Cardiac muscle cell (in vitro differentiated cells and primary cell): ENCODE measurements at regions not wholly inside any gene's neighbourhood (a gene's known extent, or its start where the extent isn't known, plus 50 kb on each side); places are given as distances from the start of the nearest gene placed in this dataset.

Experiments
- DNase-seq, 2 donors: peaks; one replicate each; pipeline versions ENCODE4 v3.0.0 to v3.0.0-alpha.2; 2010 to 2017; ENCODE audit warnings: low read depth in 1 of 2, low spot score in 1 of 2
- H3K27ac ChIP-seq: fragments of 200-600 bp; sonication (generic); 2 replicates; pipeline ENCODE4 v1.5.1; 2016
- H3K27me3 ChIP-seq: fragments of 200-600 bp; sonication (generic); 2 replicates; pipeline ENCODE4 v1.6.0; 2016; ENCODE audit warnings: control low read depth
- H3K36me3 ChIP-seq: fragments of 200-600 bp; sonication (generic); 2 replicates; pipeline ENCODE4 v1.5.1; 2016; ENCODE audit warnings: control low read depth
- H3K4me1 ChIP-seq: fragments of 200-600 bp; sonication (generic); 2 replicates; pipeline ENCODE4 v1.8.1; 2017; ENCODE audit warnings: low read depth, mild to moderate bottlenecking, mixed run types
- H3K4me3 ChIP-seq: fragments of 200-600 bp; sonication (generic); 2 replicates; pipeline ENCODE4 v1.5.1; 2016; ENCODE audit warnings: mild to moderate bottlenecking
- H3K9me3 ChIP-seq: fragments of 200-600 bp; sonication (generic); 2 replicates; pipeline ENCODE4 v1.5.1; 2017; ENCODE audit warnings: low read depth, mild to moderate bottlenecking, control low read depth
- CTCF ChIP-seq: IDR thresholded peaks from 2 replicates; pipeline ENCODE4 v1.5.1; 2012; ENCODE audit warnings: low read depth, mild to moderate bottlenecking, low read length

- no peak for DNase-seq
- Histone ChIP-seq H3K4me1 (no peaks in the 10 kb centered on the region), H3K27me3 (no peaks in the 10 kb centered on the region), H3K36me3 (no peaks in the 10 kb centered on the region), H3K4me3 (no peak overlapping the region), H3K9me3 (no peaks in the 10 kb centered on the region), H3K27ac (no peak overlapping the region)
- TF ChIP-seq CTCF: no peak
Observed at GRCh38 chr5:8689773-8690172, 820.8 kb downstream of the MTRR start.

- H3K27me3 ChIP-seq: no peaks in the 10 kb centered on the region
- H3K27ac ChIP-seq: no peak overlapping the region
- no peaks in the 10 kb centered on the region for H3K36me3 ChIP-seq
- H3K9me3 ChIP-seq: no peaks in the 10 kb centered on the region
- no peak for DNase-seq
- no peak for TF ChIP-seq CTCF
- no peak overlapping the region for H3K4me3 ChIP-seq
- no peaks in the 10 kb centered on the region for H3K4me1 ChIP-seq
Observed at GRCh38 chr5:8691221-8691620, 822.3 kb downstream of the MTRR start.

GRCh38 chr5:8693341-8693844, 824.4 kb downstream of the MTRR start:
- H3K9me3 ChIP-seq: no peaks in the 10 kb centered on the region
- DNase-seq: no peak
- no peak for TF ChIP-seq CTCF
- no peak overlapping the region for H3K4me3 ChIP-seq
- H3K27ac ChIP-seq: no peak overlapping the region
- no peaks in the 10 kb centered on the region for H3K36me3 ChIP-seq
- H3K4me1 ChIP-seq: no peaks in the 10 kb centered on the region
- no peaks in the 10 kb centered on the region for H3K27me3 ChIP-seq

GRCh38 chr5:8694545-8694944, 825.6 kb downstream of the MTRR start:
- no peaks in the 10 kb centered on the region for H3K9me3 ChIP-seq
- TF ChIP-seq CTCF: no peak
- no peak overlapping the region for H3K4me3 ChIP-seq
- H3K4me1 ChIP-seq: no peaks in the 10 kb centered on the region
- DNase-seq: no peak
- no peaks in the 10 kb centered on the region for H3K36me3 ChIP-seq
- H3K27ac ChIP-seq: no peak overlapping the region
- H3K27me3 ChIP-seq: no peaks in the 10 kb centered on the region

GRCh38 chr5:8695902-8696845, 827.2 kb downstream of the MTRR start:
- Histone ChIP-seq H3K9me3 (no peaks in the 10 kb centered on the region), H3K4me3 (no peak overlapping the region), H3K4me1 (no peaks in the 10 kb centered on the region), H3K27ac (no peak overlapping the region), H3K36me3 (no peaks in the 10 kb centered on the region), H3K27me3 (no peaks in the 10 kb centered on the region)
- TF ChIP-seq CTCF: no peak
- no peak for DNase-seq
